H9 (cell line): ENCODE measurements at regions not wholly inside any gene's neighbourhood (a gene's known extent, or its start where the extent isn't known, plus 50 kb on each side); places are given as distances from the start of the nearest gene placed in this dataset.

Experiments used
- DNase-seq: peaks from one replicate; pipeline ENCODE4 v3.0.0-alpha.2; 2017
- H2AFZ ChIP-seq: one replicate; pipeline ENCODE4 v1.6.1; 2013; ENCODE audit warnings: mild to moderate bottlenecking, low read length, control low read depth, moderate library complexity
- H2AK5ac ChIP-seq: 2 replicates; pipeline ENCODE4 v1.6.1; 2013; ENCODE audit warnings: low read length, control low read depth, mixed read lengths; ENCODE audit not compliant: insufficient read length
- H2BK120ac ChIP-seq: one replicate; pipeline ENCODE4 v1.6.1; 2013; ENCODE audit warnings: low read depth, mild to moderate bottlenecking, low read length, control low read depth, inconsistent platforms; ENCODE audit not compliant: poor library complexity, severe bottlenecking
- H2BK12ac ChIP-seq: 2 replicates; pipeline ENCODE4 v1.6.1; 2013; ENCODE audit warnings: low read length, control low read depth, mixed read lengths, low read depth; ENCODE audit not compliant: insufficient read length
- H2BK15ac ChIP-seq: 2 replicates; pipeline ENCODE4 v1.6.1; 2013; ENCODE audit warnings: low read depth, low read length, control low read depth
- H2BK20ac ChIP-seq: one replicate; pipeline ENCODE4 v1.6.1; 2013; ENCODE audit warnings: low read depth, mild to moderate bottlenecking, low read length, control low read depth, inconsistent platforms; ENCODE audit not compliant: poor library complexity, severe bottlenecking
- H2BK5ac ChIP-seq: 2 replicates; pipeline ENCODE4 v1.6.1; 2013; ENCODE audit warnings: low read length, control low read depth, mixed read lengths; ENCODE audit not compliant: insufficient read length
- H3K14ac ChIP-seq: 2 replicates; pipeline ENCODE4 v1.6.1; 2013; ENCODE audit warnings: low read length, control low read depth; ENCODE audit not compliant: insufficient read depth
- H3K18ac ChIP-seq: 2 replicates; pipeline ENCODE4 v1.6.1; 2013; ENCODE audit warnings: low read depth, mild to moderate bottlenecking, mixed read lengths, low read length, control low read depth; ENCODE audit not compliant: insufficient read length
- H3K23ac ChIP-seq: 2 replicates; pipeline ENCODE4 v1.6.1; 2013; ENCODE audit warnings: low read length, control low read depth, mixed read lengths, low read depth; ENCODE audit not compliant: insufficient read length
- H3K23me2 ChIP-seq: 2 replicates; pipeline ENCODE4 v1.6.1; 2013; ENCODE audit warnings: low read depth, mild to moderate bottlenecking, mixed read lengths, low read length, control low read depth; ENCODE audit not compliant: insufficient read length, poor library complexity, severe bottlenecking
- H3K27ac ChIP-seq: 2 replicates; pipeline ENCODE4 v1.5.1; 2013; ENCODE audit warnings: low read length, control low read depth, mixed read lengths, low read depth; ENCODE audit not compliant: insufficient read length
- H3K27me3 ChIP-seq: 2 replicates; pipeline ENCODE4 v1.6.1; 2013; ENCODE audit warnings: low read length, control low read depth, inconsistent platforms; ENCODE audit not compliant: insufficient read depth
- H3K4ac ChIP-seq: 2 replicates; pipeline ENCODE4 v1.6.1; 2013; ENCODE audit warnings: low read depth, mild to moderate bottlenecking, control low read depth, inconsistent platforms, low read length, moderate library complexity
- H3K4me1 ChIP-seq: 2 replicates; pipeline ENCODE4 v1.6.1; 2013; ENCODE audit warnings: low read length, control low read depth, inconsistent platforms; ENCODE audit not compliant: insufficient read depth
- H3K4me2 ChIP-seq: 2 replicates; pipeline ENCODE4 v1.6.1; 2013; ENCODE audit warnings: low read length, control low read depth, mixed read lengths; ENCODE audit not compliant: insufficient read length, insufficient read depth
- H3K56ac ChIP-seq: 2 replicates; pipeline ENCODE4 v1.6.1; 2013; ENCODE audit warnings: low read depth, mild to moderate bottlenecking, mixed read lengths, low read length, control low read depth; ENCODE audit not compliant: insufficient read length
- H3K79me1 ChIP-seq: 2 replicates; pipeline ENCODE4 v1.6.1; 2013; ENCODE audit warnings: low read depth, mild to moderate bottlenecking, moderate library complexity, low read length, control low read depth, inconsistent platforms; ENCODE audit not compliant: insufficient read depth, poor library complexity, severe bottlenecking
- H3K79me2 ChIP-seq: 2 replicates; pipeline ENCODE4 v1.6.1; 2013; ENCODE audit warnings: low read length, control low read depth, inconsistent platforms; ENCODE audit not compliant: insufficient read depth
- H3K9ac ChIP-seq: 2 replicates; pipeline ENCODE4 v1.6.1; 2013; ENCODE audit warnings: low read length, control low read depth, mixed read lengths; ENCODE audit not compliant: insufficient read length; ENCODE audit errors: extremely low read depth
- H3K9me3 ChIP-seq: one replicate; pipeline ENCODE4 v1.6.1; 2013; ENCODE audit warnings: low read depth, low read length, inconsistent platforms; ENCODE audit not compliant: control insufficient read depth
- H3T11ph ChIP-seq: one replicate; pipeline ENCODE4 v1.6.1; 2013; ENCODE audit warnings: mild to moderate bottlenecking, low read length, control low read depth, inconsistent platforms
- H4K20me1 ChIP-seq: one replicate; pipeline ENCODE4 v1.6.1; 2013; ENCODE audit not compliant: control insufficient read depth, insufficient read length, insufficient read depth
- H4K5ac ChIP-seq: 2 replicates; pipeline ENCODE4 v1.6.1; 2013; ENCODE audit warnings: low read depth, mild to moderate bottlenecking, mixed read lengths, low read length, control low read depth; ENCODE audit not compliant: insufficient read length
- H4K8ac ChIP-seq: replicated peaks from 2 replicates; pipeline ENCODE4 v1.6.1; 2013; ENCODE audit warnings: low read length, control low read depth, mixed read lengths, low read depth; ENCODE audit not compliant: insufficient read length
- H4K91ac ChIP-seq: 2 replicates; pipeline ENCODE4 v1.6.1; 2013; ENCODE audit warnings: low read depth, mild to moderate bottlenecking, moderate library complexity, mixed read lengths, low read length, control low read depth; ENCODE audit not compliant: insufficient read length
- H3K27ac Mint-ChIP-seq, 3 experiments: 2 replicates in 2 of 3; 3 replicates in 1 of 3; pipeline ENCODE4 v1.8.0; 2020 to 2021; ENCODE audit warnings: mixed read lengths in 3 of 3, mild to moderate bottlenecking in 1 of 3, moderate library complexity in 1 of 3
- H3K27me3 Mint-ChIP-seq: 2 replicates; pipeline ENCODE4 v1.8.0; 2021; ENCODE audit warnings: low read depth, mild to moderate bottlenecking, moderate library complexity, mixed read lengths
- H3K36me3 Mint-ChIP-seq, 3 experiments: 2 replicates in 2 of 3; 3 replicates in 1 of 3; pipeline ENCODE4 v1.8.0; 2020 to 2021; ENCODE audit warnings: low read depth in 3 of 3, mixed read lengths in 3 of 3; ENCODE audit not compliant: insufficient read depth in 1 of 3
- H3K4me1 Mint-ChIP-seq, 2 experiments: 2 replicates each; pipeline ENCODE4 v1.8.0; 2020; ENCODE audit warnings: mixed read lengths in 2 of 2
- H3K4me3 Mint-ChIP-seq, 2 experiments: 2 replicates in 1 of 2; 3 replicates in 1 of 2; pipeline ENCODE4 v1.8.0; 2020 to 2021; ENCODE audit warnings: mild to moderate bottlenecking in 2 of 2, mixed read lengths in 2 of 2, moderate library complexity in 1 of 2
- H3K9me3 Mint-ChIP-seq, 2 experiments: 2 replicates in 1 of 2; 3 replicates in 1 of 2; pipeline ENCODE4 v1.8.0; 2020; ENCODE audit warnings: mild to moderate bottlenecking in 2 of 2, mixed read lengths in 2 of 2, moderate library complexity in 1 of 2
- WGBS: extraction: QIAGEN DNeasy Blood & Tissue Kit; methylation state at CpG from one replicate; pipeline ENCODE4 v1.1.7; 2013; ENCODE audit warnings: missing lambda C conversion rate, low lambda C conversion rate, mixed read lengths; ENCODE audit not compliant: insufficient read length; ENCODE audit errors: extremely low coverage; 5-methylcytosine and 5-hydroxymethylcytosine counted together
- TF ChIP-seq, protein P1 (sequence below): fragments of 200-600 bp; sonication (generic); conservative IDR thresholded peaks from 3 replicates; pipeline ENCODE4 v1.8.0; 2021; ENCODE audit warnings: antibody characterized with exemption, mild to moderate bottlenecking

DNA sequence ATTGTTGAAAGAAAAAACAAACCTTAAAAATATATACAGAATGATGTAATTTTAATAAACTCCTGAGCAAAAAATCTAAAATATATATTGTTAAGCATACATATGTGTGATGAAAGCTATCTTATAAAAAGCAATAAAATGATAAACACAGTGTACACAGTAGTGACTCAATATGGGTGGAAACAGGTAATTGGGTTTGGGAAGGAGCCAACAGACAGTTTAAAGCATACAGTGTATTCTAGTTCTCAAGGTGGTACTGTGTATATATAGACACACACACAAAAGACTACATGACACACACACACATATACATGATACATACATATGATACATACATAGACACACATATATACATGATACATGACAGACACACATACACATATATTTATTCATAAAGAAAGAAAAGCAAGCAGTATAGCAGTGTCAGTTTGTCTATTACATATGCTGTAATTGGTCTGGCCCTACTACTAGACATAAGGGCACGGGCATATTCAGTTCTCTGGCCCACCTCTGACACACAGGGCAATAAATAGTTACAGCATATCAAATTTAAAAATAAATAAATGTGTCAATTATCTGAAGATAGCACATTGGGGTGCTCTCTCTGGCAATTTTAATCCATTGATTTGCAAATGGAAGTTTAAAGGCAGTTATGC lies 330.2 kb downstream of the S1PR1 start:
- Histone ChIP-seq H2BK5ac (no peak overlapping the region), H4K91ac (no peak overlapping the region), H4K5ac (no peak overlapping the region), H4K20me1 (no peaks in the 10 kb centered on the region), H3K4ac (no peak overlapping the region), H3K27me3 (no peaks in the 10 kb centered on the region), H2BK20ac (no peak overlapping the region), H2AK5ac (no peak overlapping the region), H2BK15ac (no peak overlapping the region), H3K14ac (no peak overlapping the region), H3K4me1 (no peaks in the 10 kb centered on the region), H3K27ac (no peak overlapping the region), H3K4me2 (no peak overlapping the region), H3K23me2 (no peaks in the 10 kb centered on the region), H2AFZ (no peak overlapping the region), H3K56ac (no peak overlapping the region), H3K9ac (no peak overlapping the region), H3T11ph (no peak overlapping the region), H2BK12ac (no peak overlapping the region), H3K9me3 (no peaks in the 10 kb centered on the region), H3K79me2 (no peaks in the 10 kb centered on the region), H2BK120ac (no peak overlapping the region), H3K23ac (no peak overlapping the region), H3K18ac (no peak overlapping the region), H3K79me1 (no peaks in the 10 kb centered on the region), H4K8ac (no peak overlapping the region)
- no CpG with 5 or more reads among the region's 1 CpG for WGBS
- no peak for DNase-seq
- peaks cover 2 to 9% (median 7%) of the 10 kb centered on the region in 3 experiments; a peak in 5 of 7 replicates for H3K36me3 Mint-ChIP-seq
- H3K27ac Mint-ChIP-seq: no peak overlapping the region
- H3K9me3 Mint-ChIP-seq: peaks cover 10 to 12% of the 10 kb centered on the region in 2 experiments; a peak in 4 of 5 replicates
- no peak overlapping the region for H3K4me3 Mint-ChIP-seq
- no peaks in the 10 kb centered on the region for H3K27me3 Mint-ChIP-seq
- TF ChIP-seq, protein P1, sequence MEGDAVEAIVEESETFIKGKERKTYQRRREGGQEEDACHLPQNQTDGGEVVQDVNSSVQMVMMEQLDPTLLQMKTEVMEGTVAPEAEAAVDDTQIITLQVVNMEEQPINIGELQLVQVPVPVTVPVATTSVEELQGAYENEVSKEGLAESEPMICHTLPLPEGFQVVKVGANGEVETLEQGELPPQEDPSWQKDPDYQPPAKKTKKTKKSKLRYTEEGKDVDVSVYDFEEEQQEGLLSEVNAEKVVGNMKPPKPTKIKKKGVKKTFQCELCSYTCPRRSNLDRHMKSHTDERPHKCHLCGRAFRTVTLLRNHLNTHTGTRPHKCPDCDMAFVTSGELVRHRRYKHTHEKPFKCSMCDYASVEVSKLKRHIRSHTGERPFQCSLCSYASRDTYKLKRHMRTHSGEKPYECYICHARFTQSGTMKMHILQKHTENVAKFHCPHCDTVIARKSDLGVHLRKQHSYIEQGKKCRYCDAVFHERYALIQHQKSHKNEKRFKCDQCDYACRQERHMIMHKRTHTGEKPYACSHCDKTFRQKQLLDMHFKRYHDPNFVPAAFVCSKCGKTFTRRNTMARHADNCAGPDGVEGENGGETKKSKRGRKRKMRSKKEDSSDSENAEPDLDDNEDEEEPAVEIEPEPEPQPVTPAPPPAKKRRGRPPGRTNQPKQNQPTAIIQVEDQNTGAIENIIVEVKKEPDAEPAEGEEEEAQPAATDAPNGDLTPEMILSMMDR: no peak
- H3K4me1 Mint-ChIP-seq: no peaks in the 10 kb centered on the region; a peak in 1 of 4 replicates
